HEK293 (cell line): ENCODE measurements at regions not wholly inside any gene's neighbourhood (a gene's known extent, or its start where the extent isn't known, plus 50 kb on each side); places are given as distances from the start of the nearest gene placed in this dataset.

ENCODE experiments used
- CTCF ChIP-seq: fragments of 450-650 bp; formaldehyde crosslinking; IDR thresholded peaks from 2 replicates; pipeline ENCODE4 v1.5.1; 2016; ENCODE audit warnings: missing biosample characterization, missing genetic modification characterization
- ZBTB11 ChIP-seq: fragments of 450-650 bp; formaldehyde crosslinking; conservative IDR thresholded peaks from 2 replicates; pipeline ENCODE4 v1.5.1; 2016; ENCODE audit warnings: low read depth, missing biosample characterization, missing genetic modification characterization
- ZEB2 ChIP-seq: fragments of 450-650 bp; formaldehyde crosslinking; IDR thresholded peaks from 2 replicates; pipeline ENCODE4 v1.5.1; 2016; ENCODE audit warnings: missing biosample characterization, missing genetic modification characterization
- ZNF133 ChIP-seq: fragments of 450-650 bp; formaldehyde crosslinking; IDR thresholded peaks from 2 replicates; pipeline ENCODE4 v1.5.1; 2016; ENCODE audit warnings: missing biosample characterization, missing genetic modification characterization
- ZNF24 ChIP-seq: fragments of 450-650 bp; formaldehyde crosslinking; IDR thresholded peaks from 2 replicates; pipeline ENCODE4 v1.5.1; 2016; ENCODE audit warnings: missing biosample characterization, missing genetic modification characterization
- ZNF366 ChIP-seq: fragments of 450-650 bp; formaldehyde crosslinking; conservative IDR thresholded peaks from 2 replicates; pipeline ENCODE4 v1.5.1; 2016; ENCODE audit warnings: missing biosample characterization, missing genetic modification characterization
- ZNF423 ChIP-seq: fragments of 450-650 bp; formaldehyde crosslinking; IDR thresholded peaks from 2 replicates; pipeline ENCODE4 v1.5.1; 2016; ENCODE audit warnings: missing biosample characterization, missing genetic modification characterization
- ZNF747 ChIP-seq: fragments of 450-650 bp; formaldehyde crosslinking; IDR thresholded peaks from 2 replicates; pipeline ENCODE4 v1.5.1; 2016; ENCODE audit warnings: missing biosample characterization, missing genetic modification characterization

GRCh38 chr6:26257272-26257671 is 107.7 kb upstream of the BTN3A2 start:
- no peak for TF ChIP-seq ZNF24 (tag by site-specific recombination)
- TF ChIP-seq ZNF366: no peak
- no peak for TF ChIP-seq ZNF747 (tag by site-specific recombination)
- no peak for TF ChIP-seq ZNF423 (tag by site-specific recombination)
- no peak for TF ChIP-seq CTCF (tag by site-specific recombination)
- no peak for TF ChIP-seq ZBTB11 (tag by site-specific recombination)
- TF ChIP-seq ZNF133 (tag by site-specific recombination): no peak
- TF ChIP-seq ZEB2 (tag by site-specific recombination): no peak
